SK-N-SH treated with all-trans-retinoic acid at 6 μM for 48 hours (cell line): ENCODE measurements at regions not wholly inside any gene's neighbourhood (a gene's known extent, or its start where the extent isn't known, plus 50 kb on each side); places are given as distances from the start of the nearest gene placed in this dataset.

Source experiments
- ARNTL ChIP-seq: fragments of 450-650 bp; formaldehyde crosslinking; IDR thresholded peaks from 2 replicates; pipeline ENCODE4 v1.5.0; 2020; ENCODE audit warnings: low read depth, mild to moderate bottlenecking, moderate library complexity, borderline replicate concordance
- CSRNP3 ChIP-seq: fragments of 250-450 bp; sonication (Bioruptor Pico); IDR thresholded peaks from 2 replicates; pipeline ENCODE4 v1.5.1; 2021; ENCODE audit warnings: mild to moderate bottlenecking, moderate library complexity
- ISL1 ChIP-seq: fragments of 250-450 bp; sonication (Bioruptor Pico); IDR thresholded peaks from 2 replicates; pipeline ENCODE4 v2.1.2; 2022; ENCODE audit warnings: mild to moderate bottlenecking, moderate library complexity
- PPARA ChIP-seq: fragments of 250-450 bp; sonication (Bioruptor Pico); IDR thresholded peaks from 2 replicates; pipeline ENCODE4 v1.5.0; 2020; ENCODE audit warnings: mild to moderate bottlenecking, borderline replicate concordance
- TOX ChIP-seq: fragments of 250-450 bp; sonication (Bioruptor Pico); IDR thresholded peaks from 2 replicates; pipeline ENCODE4 v1.8.0; 2021; ENCODE audit warnings: mild to moderate bottlenecking, moderate library complexity, borderline replicate concordance
- TF ChIP-seq, protein P1 (sequence below): fragments of 250-450 bp; sonication (Bioruptor Pico); IDR thresholded peaks from 2 replicates; pipeline ENCODE4 v1.8.0; 2020; ENCODE audit warnings: mild to moderate bottlenecking, moderate library complexity, borderline replicate concordance

DNA sequence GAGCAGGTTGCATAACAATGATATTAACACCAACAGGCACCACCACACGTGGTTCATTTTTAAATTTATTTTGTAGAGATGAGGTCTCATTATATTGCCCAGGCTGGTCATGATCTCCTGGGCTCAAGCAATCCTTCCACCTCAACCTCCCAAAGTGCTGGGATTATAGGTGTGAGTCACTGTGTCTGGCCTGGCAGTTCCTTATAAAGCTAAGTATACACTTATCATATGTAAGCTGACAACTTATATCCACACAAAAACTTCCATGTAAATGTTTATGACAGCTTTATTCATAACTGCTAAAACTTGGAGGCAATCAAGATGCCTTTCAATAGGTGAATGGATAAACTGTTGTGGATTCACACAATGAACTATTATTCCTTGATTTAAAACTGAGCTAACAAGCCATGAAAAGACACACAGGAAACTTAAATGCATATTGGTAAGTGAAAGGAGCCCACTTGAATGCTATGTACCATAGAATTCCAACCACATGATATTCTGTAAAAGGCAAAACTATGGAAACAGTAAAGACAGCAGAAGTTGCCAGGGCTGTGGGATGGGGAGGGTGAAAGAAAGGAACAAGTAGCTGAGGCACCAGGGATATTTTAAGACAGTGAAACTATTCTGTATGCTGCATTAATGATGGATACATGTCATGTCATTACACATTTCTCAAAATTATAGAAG lies 156.5 kb upstream of the KCNJ18 start:
- TF ChIP-seq, protein P1, sequence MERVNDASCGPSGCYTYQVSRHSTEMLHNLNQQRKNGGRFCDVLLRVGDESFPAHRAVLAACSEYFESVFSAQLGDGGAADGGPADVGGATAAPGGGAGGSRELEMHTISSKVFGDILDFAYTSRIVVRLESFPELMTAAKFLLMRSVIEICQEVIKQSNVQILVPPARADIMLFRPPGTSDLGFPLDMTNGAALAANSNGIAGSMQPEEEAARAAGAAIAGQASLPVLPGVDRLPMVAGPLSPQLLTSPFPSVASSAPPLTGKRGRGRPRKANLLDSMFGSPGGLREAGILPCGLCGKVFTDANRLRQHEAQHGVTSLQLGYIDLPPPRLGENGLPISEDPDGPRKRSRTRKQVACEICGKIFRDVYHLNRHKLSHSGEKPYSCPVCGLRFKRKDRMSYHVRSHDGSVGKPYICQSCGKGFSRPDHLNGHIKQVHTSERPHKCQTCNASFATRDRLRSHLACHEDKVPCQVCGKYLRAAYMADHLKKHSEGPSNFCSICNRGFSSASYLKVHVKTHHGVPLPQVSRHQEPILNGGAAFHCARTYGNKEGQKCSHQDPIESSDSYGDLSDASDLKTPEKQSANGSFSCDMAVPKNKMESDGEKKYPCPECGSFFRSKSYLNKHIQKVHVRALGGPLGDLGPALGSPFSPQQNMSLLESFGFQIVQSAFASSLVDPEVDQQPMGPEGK (CRISPR knock-in tag): no peak
- no peak for TF ChIP-seq ARNTL (CRISPR knock-in tag)
- no peak for TF ChIP-seq ISL1 (CRISPR knock-in tag)
- TF ChIP-seq PPARA (CRISPR knock-in tag): no peak
- TF ChIP-seq TOX (CRISPR knock-in tag): no peak
- no peak for TF ChIP-seq CSRNP3 (CRISPR knock-in tag)
